Ovary (tissue), 3 donors: ENCODE measurements at regions not wholly inside any gene's neighbourhood (a gene's known extent, or its start where the extent isn't known, plus 50 kb on each side); places are given as distances from the start of the nearest gene placed in this dataset.

Experiments
- CTCF ChIP-seq, 3 donors: fragments of 450-650 bp in 2 of 3; fragments of 200-600 bp in 1 of 3; IDR thresholded peaks; one replicate each; pipeline versions ENCODE4 v1.5.1 to v1.8.0; 2016 to 2022; ENCODE audit warnings: antibody characterized with exemption in 3 of 3, mild to moderate bottlenecking in 1 of 3
- POLR2A ChIP-seq: fragments of 450-650 bp; IDR thresholded peaks from one replicate; pipeline ENCODE4 v1.6.1; 2017; ENCODE audit warnings: antibody characterized with exemption, mild to moderate bottlenecking, moderate library complexity
- donor health status: DM: no; HTN: no; CAD: no.

- TF ChIP-seq POLR2A = no peak
- TF ChIP-seq CTCF (IDR thresholded peaks at IDR 0.05) = no peak
These were observed 299.8 kb upstream of the SOX14 start for GRCh38 chr3:137464341-137464740.
